Choroid plexus epithelial cell (primary cell): ENCODE measurements at regions not wholly inside any gene's neighbourhood (a gene's known extent, or its start where the extent isn't known, plus 50 kb on each side); places are given as distances from the start of the nearest gene placed in this dataset.

ENCODE experiments used
- DNase-seq: peaks from one replicate; pipeline ENCODE4 v3.0.0-alpha.2; 2010; ENCODE audit warnings: low read depth
- H3K4me3 ChIP-seq: 2 replicates; pipeline ENCODE4 v1.5.1; 2011; ENCODE audit warnings: low read depth, mild to moderate bottlenecking, control low read depth, low read length, moderate library complexity
- CTCF ChIP-seq: conservative IDR thresholded peaks from 2 replicates; pipeline ENCODE4 v1.5.1; 2011; ENCODE audit warnings: low read depth, mild to moderate bottlenecking, control low read depth, inconsistent platforms, low read length, moderate library complexity

- no peak overlapping the region for H3K4me3 ChIP-seq
- no peak for DNase-seq
- no peak for TF ChIP-seq CTCF
These were observed 204.9 kb upstream of the CDH13 start for GRCh38 chr16:82421851-82422250.

GRCh38 chr16:82419332-82419731 lies 207.4 kb upstream of the CDH13 start:
- H3K4me3 ChIP-seq, result no peak overlapping the region
- TF ChIP-seq CTCF, result no peak
- no peak for DNase-seq

- TF ChIP-seq CTCF, result no peak
- no peak for DNase-seq
- H3K4me3 ChIP-seq, result no peak overlapping the region
These were observed 212.3 kb upstream of the CDH13 start for GRCh38 chr16:82414476-82414875.

- no peak overlapping the region for H3K4me3 ChIP-seq
- DNase-seq, result no peak
- no peak for TF ChIP-seq CTCF
These were observed 214.0 kb upstream of the CDH13 start for GRCh38 chr16:82412770-82413169.

- no peak for TF ChIP-seq CTCF
- no peak for DNase-seq
- H3K4me3 ChIP-seq, result no peak overlapping the region
These were observed 221.0 kb upstream of the CDH13 start for GRCh38 chr16:82405736-82406135.

- no peak for TF ChIP-seq CTCF
- DNase-seq, result no peak
- no peak overlapping the region for H3K4me3 ChIP-seq
These were observed 222.0 kb upstream of the CDH13 start for GRCh38 chr16:82404586-82405315.

GRCh38 chr16:82402665-82403218 lies 224.0 kb upstream of the CDH13 start:
- TF ChIP-seq CTCF, result no peak

More at GRCh38 chr16:82402665-82403218, 224.0 kb upstream of the CDH13 start:
- no peak overlapping the region for H3K4me3 ChIP-seq
- DNase-seq, result no peak
